ENCODE measurements at regions not wholly inside any gene's neighbourhood (a gene's known extent, or its start where the extent isn't known, plus 50 kb on each side); places are given as distances from the start of the nearest gene placed in this dataset.
"Not testable (repeated sequence)": the region's sequence is repeated elsewhere in the genome, so short reads cannot be mapped to it uniquely, and the experiment has no call there.

DNA sequence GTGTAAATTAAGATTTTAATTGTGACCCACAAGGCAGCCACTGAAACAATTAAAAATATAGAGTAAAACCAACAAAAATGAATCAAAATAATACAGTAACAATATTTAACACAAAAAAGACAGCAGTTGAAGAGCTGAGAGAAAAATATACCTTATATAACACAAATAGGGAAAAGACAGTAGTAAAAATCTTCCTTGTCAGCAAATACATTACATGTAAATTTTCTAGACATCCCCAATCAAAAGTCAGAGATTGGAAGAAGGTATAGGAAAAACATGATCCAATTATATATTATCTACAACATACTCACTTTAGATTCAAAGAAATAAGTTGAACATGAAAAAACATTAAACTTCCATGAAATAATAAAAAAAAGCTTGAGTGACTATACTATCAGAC lies 330.8 kb downstream of the UBE2NL start:
- Histone ChIP-seq H3K4me1 (ENCODE audit: control insufficient read depth in 3 of 3, insufficient read depth in 2 of 3, low read depth in 1 of 3, low read length in 2 of 3) (no peaks in the 10 kb centered on the region), H3K9me3 (ENCODE audit: control insufficient read depth in 2 of 2, insufficient read depth in 1 of 2, low read depth in 1 of 2, low read length in 1 of 2) (no peaks in the 10 kb centered on the region), H3K4me3 (ENCODE audit: low read depth in 1 of 3, low read length in 3 of 3) (no peak overlapping the region), H3K27me3 (ENCODE audit: control insufficient read depth in 3 of 3, insufficient read depth in 3 of 3, low read length in 3 of 3) (no peaks in the 10 kb centered on the region), H3K27ac (ENCODE audit: low read depth in 1 of 3, low read length in 2 of 3) (no peak overlapping the region), H3K36me3 (ENCODE audit: control insufficient read depth in 3 of 3, insufficient read depth in 2 of 3, low read depth in 1 of 3, low read length in 3 of 3) (no peaks in the 10 kb centered on the region)
- FAIRE-seq (no peak), DNase-seq (no peak)

DNA sequence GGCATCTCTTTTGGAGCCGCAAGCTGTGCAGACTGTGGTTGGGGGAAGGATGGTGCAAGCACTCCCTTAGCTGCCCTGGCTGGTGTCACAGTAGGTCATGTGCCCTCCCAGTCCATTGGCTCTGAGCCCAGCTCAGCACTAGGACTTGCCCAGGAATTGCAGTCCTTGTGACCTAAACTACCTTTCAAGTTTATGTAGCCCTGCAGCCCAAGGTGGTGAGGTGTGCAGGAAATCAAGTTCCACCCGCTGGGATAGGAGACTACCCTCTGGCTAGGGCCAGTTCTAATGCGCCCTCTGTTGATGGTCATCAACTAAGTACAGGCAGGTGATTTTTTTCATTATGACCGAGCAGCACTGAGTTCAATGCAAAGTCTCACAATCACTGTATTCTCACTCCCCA lies 335.2 kb downstream of the UBE2NL start:
- WGBS, 3 donors, result 32 to 52% (median 34%) methylated on average over 4 of the region's 4 CpGs
- H3K27ac ChIP-seq (ENCODE audit: low read depth in 1 of 3, low read length in 2 of 3), result no peak overlapping the region

DNA sequence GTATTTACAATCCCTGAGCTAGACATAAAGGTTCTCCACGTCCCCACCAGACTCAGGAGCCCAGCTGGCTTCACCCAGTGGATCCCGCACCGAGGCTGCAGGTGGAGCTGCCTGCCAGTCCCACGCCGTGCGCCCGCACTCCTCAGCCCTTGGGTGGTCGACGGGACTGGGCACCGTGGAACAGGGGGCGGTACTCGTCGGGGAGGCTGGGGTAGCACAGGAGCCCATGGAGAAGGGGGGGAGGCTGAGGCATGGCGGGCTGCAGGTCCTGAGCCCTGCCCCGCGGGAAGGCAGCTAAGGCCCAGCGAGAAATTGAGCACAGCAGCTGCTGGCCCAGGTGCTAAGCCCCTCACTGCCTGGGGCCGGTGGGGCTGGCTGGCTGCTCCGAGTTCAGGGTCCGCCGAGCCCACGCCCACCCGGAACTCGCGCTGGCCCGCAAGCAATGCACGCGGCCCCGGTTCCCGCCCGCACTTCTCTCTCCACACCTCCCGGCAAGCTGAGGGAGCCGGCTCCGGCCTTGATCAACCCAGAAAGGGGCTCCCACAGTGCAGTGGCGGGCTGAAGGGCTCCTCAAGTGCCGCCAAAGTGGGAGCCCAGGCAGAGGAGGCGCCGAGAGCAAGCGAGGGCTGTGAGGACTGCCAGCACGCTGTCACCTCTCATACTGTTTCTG lies 347.4 kb downstream of the UBE2NL start:
- H3K4me1 ChIP-seq (ENCODE audit: control insufficient read depth in 3 of 3, insufficient read depth in 2 of 3, low read depth in 1 of 3, low read length in 2 of 3); H3K4me3 ChIP-seq (ENCODE audit: low read depth in 1 of 3, low read length in 3 of 3); FAIRE-seq; H3K36me3 ChIP-seq (ENCODE audit: control insufficient read depth in 3 of 3, insufficient read depth in 2 of 3, low read depth in 1 of 3, low read length in 3 of 3); H3K9me3 ChIP-seq (ENCODE audit: control insufficient read depth in 2 of 2, insufficient read depth in 1 of 2, low read depth in 1 of 2, low read length in 1 of 2); H3K27ac ChIP-seq (ENCODE audit: low read depth in 1 of 3, low read length in 2 of 3); DNase-seq; H3K27me3 ChIP-seq (ENCODE audit: control insufficient read depth in 3 of 3, insufficient read depth in 3 of 3, low read length in 3 of 3): not testable (repeated sequence)
- WGBS, 3 donors, result 86 to 93% (median 91%) methylated on average over 20 to 40 of the region's 40 CpGs

More for the DNA sequence above, 335.2 kb downstream of the UBE2NL start:
- DNase-seq (no peak), FAIRE-seq (no peak)
- Histone ChIP-seq H3K4me1 (ENCODE audit: control insufficient read depth in 3 of 3, insufficient read depth in 2 of 3, low read depth in 1 of 3, low read length in 2 of 3) (no peaks in the 10 kb centered on the region), H3K36me3 (ENCODE audit: control insufficient read depth in 3 of 3, insufficient read depth in 2 of 3, low read depth in 1 of 3, low read length in 3 of 3) (no peaks in the 10 kb centered on the region), H3K27me3 (ENCODE audit: control insufficient read depth in 3 of 3, insufficient read depth in 3 of 3, low read length in 3 of 3) (no peaks in the 10 kb centered on the region), H3K9me3 (ENCODE audit: control insufficient read depth in 2 of 2, insufficient read depth in 1 of 2, low read depth in 1 of 2, low read length in 1 of 2) (no peaks in the 10 kb centered on the region), H3K4me3 (ENCODE audit: low read depth in 1 of 3, low read length in 3 of 3) (no peak overlapping the region)

DNA sequence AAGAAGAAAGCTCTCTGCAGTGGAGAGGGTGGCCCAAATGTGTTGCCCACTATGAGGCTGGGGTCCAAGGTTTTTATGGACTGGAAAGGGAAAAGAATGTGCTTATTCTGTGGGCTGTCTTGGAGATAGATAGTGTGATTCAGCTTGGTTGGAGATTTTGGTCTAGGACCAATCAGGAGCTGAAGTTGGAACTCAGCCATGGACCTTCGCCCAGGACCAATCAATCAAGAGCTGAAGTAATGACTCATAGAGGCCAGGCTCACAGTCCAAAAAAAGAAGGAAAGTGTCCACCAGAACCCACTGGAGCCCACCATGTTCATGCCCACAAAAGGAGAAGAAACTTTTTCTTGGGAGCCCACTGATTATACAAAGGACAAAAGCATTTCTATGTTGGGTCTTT lies 369.5 kb downstream of the UBE2NL start:
- Histone ChIP-seq H3K9me3 (ENCODE audit: control insufficient read depth in 2 of 2, insufficient read depth in 1 of 2, low read depth in 1 of 2, low read length in 1 of 2) (peaks cover 0 to 15% of the 10 kb centered on the region in 2 donors), H3K4me3 (ENCODE audit: low read depth in 1 of 3, low read length in 3 of 3) (no peak overlapping the region), H3K36me3 (ENCODE audit: control insufficient read depth in 3 of 3, insufficient read depth in 2 of 3, low read depth in 1 of 3, low read length in 3 of 3) (no peaks in the 10 kb centered on the region), H3K4me1 (ENCODE audit: control insufficient read depth in 3 of 3, insufficient read depth in 2 of 3, low read depth in 1 of 3, low read length in 2 of 3) (no peaks in the 10 kb centered on the region), H3K27ac (ENCODE audit: low read depth in 1 of 3, low read length in 2 of 3) (no peak overlapping the region), H3K27me3 (ENCODE audit: control insufficient read depth in 3 of 3, insufficient read depth in 3 of 3, low read length in 3 of 3) (no peaks in the 10 kb centered on the region)
- DNase-seq (no peak), FAIRE-seq (no peak)
- WGBS, 3 donors, result 55 to 78% (median 77%) methylated on average over 1 of the region's 1 CpG

DNA sequence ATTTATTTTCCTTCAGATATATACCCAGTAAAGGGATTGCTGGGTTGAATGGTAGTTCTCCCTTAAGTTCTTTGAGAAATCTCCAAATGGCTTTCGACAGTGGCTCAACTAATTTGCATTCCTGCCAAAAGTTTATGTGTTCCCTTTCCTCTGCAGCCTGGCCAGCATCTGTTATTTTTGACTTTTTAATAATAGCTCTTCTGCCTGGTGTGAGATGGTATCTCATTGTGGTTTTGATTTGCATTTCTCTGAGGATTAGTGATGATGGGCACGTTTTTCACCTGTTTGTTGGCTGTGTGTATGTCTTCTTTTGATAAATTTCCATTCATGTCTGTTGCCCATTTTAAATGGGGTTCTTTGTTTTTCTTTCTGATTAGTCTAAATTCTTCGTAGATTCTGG lies 375.2 kb downstream of the UBE2NL start:
- FAIRE-seq, result no peak

DNA sequence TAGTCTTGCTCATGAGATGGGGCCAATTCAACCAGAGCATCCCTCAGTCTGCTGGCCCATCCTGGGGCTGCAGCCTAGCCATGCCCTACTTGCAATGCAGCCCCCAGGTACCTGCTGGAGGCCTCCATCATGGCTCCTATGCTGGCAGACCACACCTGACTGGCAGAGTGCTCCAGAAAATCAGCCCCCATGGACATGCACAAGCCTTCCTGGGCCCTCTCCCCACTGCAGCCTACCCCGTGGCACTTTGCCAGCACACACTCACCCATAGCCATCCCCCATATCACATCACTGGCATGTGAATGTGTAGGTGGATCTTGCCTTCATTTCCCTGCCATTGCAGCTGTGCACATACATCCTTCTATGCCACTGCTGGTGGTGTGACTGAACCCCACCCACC lies 381.8 kb downstream of the UBE2NL start:
- DNase-seq (no peak), FAIRE-seq (no peak)
- no peak overlapping the region for H3K4me3 ChIP-seq (ENCODE audit: low read depth in 1 of 3, low read length in 3 of 3)
- H3K36me3 ChIP-seq (ENCODE audit: control insufficient read depth in 3 of 3, insufficient read depth in 2 of 3, low read depth in 1 of 3, low read length in 3 of 3), result no peaks in the 10 kb centered on the region
- peaks cover 0 to 10% of the 10 kb centered on the region in 2 donors for H3K9me3 ChIP-seq (ENCODE audit: control insufficient read depth in 2 of 2, insufficient read depth in 1 of 2, low read depth in 1 of 2, low read length in 1 of 2)
- H3K27me3 ChIP-seq (ENCODE audit: control insufficient read depth in 3 of 3, insufficient read depth in 3 of 3, low read length in 3 of 3), result no peaks in the 10 kb centered on the region
- no peaks in the 10 kb centered on the region for H3K4me1 ChIP-seq (ENCODE audit: control insufficient read depth in 3 of 3, insufficient read depth in 2 of 3, low read depth in 1 of 3, low read length in 2 of 3)
- no peak overlapping the region for H3K27ac ChIP-seq (ENCODE audit: low read depth in 1 of 3, low read length in 2 of 3)
- WGBS, 3 donors, result 63 to 80% (median 71%) methylated on average over 1 of the region's 1 CpG

More for the DNA sequence above, 375.2 kb downstream of the UBE2NL start:
- no peak overlapping the region for H3K4me3 ChIP-seq (ENCODE audit: low read depth in 1 of 3, low read length in 3 of 3)
- H3K27me3 ChIP-seq (ENCODE audit: control insufficient read depth in 3 of 3, insufficient read depth in 3 of 3, low read length in 3 of 3), result no peaks in the 10 kb centered on the region
- no peak overlapping the region for H3K27ac ChIP-seq (ENCODE audit: low read depth in 1 of 3, low read length in 2 of 3)
- 41 to 56% (median 52%) methylated on average over 3 of the region's 3 CpGs for WGBS, 3 donors
- no peaks in the 10 kb centered on the region for H3K4me1 ChIP-seq (ENCODE audit: control insufficient read depth in 3 of 3, insufficient read depth in 2 of 3, low read depth in 1 of 3, low read length in 2 of 3)
- DNase-seq, result no peak
- H3K36me3 ChIP-seq (ENCODE audit: control insufficient read depth in 3 of 3, insufficient read depth in 2 of 3, low read depth in 1 of 3, low read length in 3 of 3), result no peaks in the 10 kb centered on the region
- H3K9me3 ChIP-seq (ENCODE audit: control insufficient read depth in 2 of 2, insufficient read depth in 1 of 2, low read depth in 1 of 2, low read length in 1 of 2), result peaks cover 0 to 13% of the 10 kb centered on the region in 2 donors

DNA sequence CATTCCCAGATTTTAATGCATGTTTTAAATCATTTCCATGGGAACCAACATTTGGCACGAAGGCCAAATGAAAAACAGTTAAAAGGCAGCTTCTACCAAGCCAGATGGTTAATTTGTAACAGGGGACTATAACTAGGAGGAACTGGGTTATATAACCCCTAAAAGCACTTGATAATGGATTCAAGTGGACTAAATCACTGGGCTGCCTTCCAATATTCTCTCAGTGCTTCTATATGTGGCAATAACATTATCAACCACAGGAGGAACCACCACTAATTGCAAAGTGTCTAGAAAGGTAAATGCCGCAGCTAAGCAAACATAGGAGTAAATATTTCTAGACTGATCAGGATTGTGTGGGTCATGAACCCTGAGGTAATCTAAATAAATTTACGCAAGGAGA lies 391.5 kb downstream of the UBE2NL start:
- H3K27me3 ChIP-seq (ENCODE audit: control insufficient read depth in 3 of 3, insufficient read depth in 3 of 3, low read length in 3 of 3), result no peaks in the 10 kb centered on the region
- whole genome bisulfite sequencing, 3 donors, result 8 to 33% (median 28%) methylated on average over 3 of the region's 3 CpGs
- H3K4me1 ChIP-seq (ENCODE audit: control insufficient read depth in 3 of 3, insufficient read depth in 2 of 3, low read depth in 1 of 3, low read length in 2 of 3), result no peaks in the 10 kb centered on the region
- no peak overlapping the region for H3K4me3 ChIP-seq (ENCODE audit: low read depth in 1 of 3, low read length in 3 of 3)
- FAIRE-seq (no peak), DNase-seq (peak in 1 of 2 donors; percentile 1)
- H3K9me3 ChIP-seq (ENCODE audit: control insufficient read depth in 2 of 2, insufficient read depth in 1 of 2, low read depth in 1 of 2, low read length in 1 of 2), result peaks cover 0 to 2% of the 10 kb centered on the region in 2 donors
- no peak overlapping the region for H3K27ac ChIP-seq (ENCODE audit: low read depth in 1 of 3, low read length in 2 of 3)
- H3K36me3 ChIP-seq (ENCODE audit: control insufficient read depth in 3 of 3, insufficient read depth in 2 of 3, low read depth in 1 of 3, low read length in 3 of 3), result no peaks in the 10 kb centered on the region

DNA sequence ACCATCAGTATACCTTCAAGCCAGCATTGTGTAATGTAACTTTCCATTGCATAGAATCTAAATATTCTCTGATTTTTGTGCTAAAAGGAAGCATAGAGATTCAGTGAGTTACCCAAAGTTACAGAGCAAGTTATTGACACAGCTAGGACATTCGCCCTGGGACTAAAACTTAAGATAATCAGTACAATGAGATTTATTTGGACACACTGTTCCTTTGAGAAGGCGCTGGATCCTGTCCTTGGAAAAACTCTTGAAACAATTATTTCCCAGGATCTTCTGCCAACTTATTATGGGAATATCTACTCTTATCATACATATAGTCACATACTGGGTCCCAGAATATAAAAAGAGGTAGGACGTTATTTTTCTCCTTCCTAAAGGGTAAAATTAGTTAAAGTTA lies 392.0 kb downstream of the UBE2NL start:
- Histone ChIP-seq H3K36me3 (ENCODE audit: control insufficient read depth in 3 of 3, insufficient read depth in 2 of 3, low read depth in 1 of 3, low read length in 3 of 3) (no peaks in the 10 kb centered on the region), H3K27ac (ENCODE audit: low read depth in 1 of 3, low read length in 2 of 3) (no peak overlapping the region), H3K9me3 (ENCODE audit: control insufficient read depth in 2 of 2, insufficient read depth in 1 of 2, low read depth in 1 of 2, low read length in 1 of 2) (peaks cover 0 to 2% of the 10 kb centered on the region in 2 donors), H3K27me3 (ENCODE audit: control insufficient read depth in 3 of 3, insufficient read depth in 3 of 3, low read length in 3 of 3) (no peaks in the 10 kb centered on the region), H3K4me1 (ENCODE audit: control insufficient read depth in 3 of 3, insufficient read depth in 2 of 3, low read depth in 1 of 3, low read length in 2 of 3) (no peaks in the 10 kb centered on the region), H3K4me3 (ENCODE audit: low read depth in 1 of 3, low read length in 3 of 3) (no peak overlapping the region)
- WGBS, 3 donors, result 23 to 68% (median 32%) methylated on average over 3 of the region's 3 CpGs
- DNase-seq (no peak), FAIRE-seq (no peak)

DNA sequence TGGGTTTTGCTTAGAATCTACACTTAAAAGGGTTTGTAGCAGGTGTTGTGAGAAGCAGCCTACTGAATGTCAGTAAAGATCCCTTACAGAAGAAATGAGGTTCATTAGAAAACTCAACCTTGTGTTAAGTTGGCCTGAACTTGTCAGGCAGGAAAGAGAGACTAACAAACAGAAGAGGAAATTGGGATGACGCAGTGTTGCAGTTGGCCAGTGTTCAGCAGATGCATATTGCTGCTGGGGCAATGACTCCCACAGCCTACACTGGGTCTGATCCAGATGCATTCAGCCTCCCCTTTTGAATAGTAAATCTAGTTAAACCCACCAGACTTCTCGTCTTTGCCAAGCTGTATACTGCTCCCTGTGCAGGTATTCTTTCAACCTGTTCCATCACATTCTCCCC lies 409.4 kb downstream of the UBE2NL start:
- DNase-seq (no peak), FAIRE-seq (no peak)
- 65 to 86% (median 85%) methylated on average over 2 of the region's 2 CpGs for WGBS, 3 donors
- Histone ChIP-seq H3K36me3 (ENCODE audit: control insufficient read depth in 3 of 3, insufficient read depth in 2 of 3, low read depth in 1 of 3, low read length in 3 of 3) (no peaks in the 10 kb centered on the region), H3K27me3 (ENCODE audit: control insufficient read depth in 3 of 3, insufficient read depth in 3 of 3, low read length in 3 of 3) (no peaks in the 10 kb centered on the region), H3K4me3 (ENCODE audit: low read depth in 1 of 3, low read length in 3 of 3) (no peak overlapping the region), H3K9me3 (ENCODE audit: control insufficient read depth in 2 of 2, insufficient read depth in 1 of 2, low read depth in 1 of 2, low read length in 1 of 2) (peaks cover 0 to 2% of the 10 kb centered on the region in 2 donors), H3K4me1 (ENCODE audit: control insufficient read depth in 3 of 3, insufficient read depth in 2 of 3, low read depth in 1 of 3, low read length in 2 of 3) (no peaks in the 10 kb centered on the region), H3K27ac (ENCODE audit: low read depth in 1 of 3, low read length in 2 of 3) (no peak overlapping the region)
